Astrocyte (in vitro differentiated cells and primary cell): ENCODE measurements at regions not wholly inside any gene's neighbourhood (a gene's known extent, or its start where the extent isn't known, plus 50 kb on each side); places are given as distances from the start of the nearest gene placed in this dataset.

Experiments
- DNase-seq: peaks from one replicate; pipeline ENCODE4 v3.0.0-alpha.2; 2010; ENCODE audit warnings: low read depth
- FAIRE-seq: peaks from 2 replicates; lab custom pipeline; 2011; peaks lifted over from hg19 to GRCh38; lab: Jason Lieb, UNC
- H2AFZ ChIP-seq: 2 replicates; pipeline ENCODE4 v1.6.0; 2012; ENCODE audit warnings: low read depth, low read length, inconsistent platforms
- H3K27ac ChIP-seq: 2 replicates; pipeline ENCODE4 v1.5.1; 2011; ENCODE audit warnings: low read depth, low read length, inconsistent platforms
- H3K27me3 ChIP-seq: 2 replicates; pipeline ENCODE4 v1.6.0; 2011; ENCODE audit warnings: low read length, inconsistent platforms; ENCODE audit not compliant: insufficient read depth
- H3K36me3 ChIP-seq: 2 replicates; pipeline ENCODE4 v1.5.1; 2011; ENCODE audit warnings: low read length, inconsistent platforms; ENCODE audit not compliant: insufficient read depth
- H3K4me1 ChIP-seq: 2 replicates; pipeline ENCODE4 v1.5.1; 2011; ENCODE audit warnings: low read length, inconsistent platforms; ENCODE audit not compliant: insufficient read depth
- H3K4me2 ChIP-seq: 2 replicates; pipeline ENCODE4 v1.6.0; 2012; ENCODE audit warnings: low read length, inconsistent platforms
- H3K4me3 ChIP-seq: 2 replicates; pipeline ENCODE4 v1.5.1; 2011; ENCODE audit warnings: low read depth, mild to moderate bottlenecking, low read length, inconsistent platforms; ENCODE audit not compliant: insufficient read depth
- H3K79me2 ChIP-seq: 2 replicates; pipeline ENCODE4 v1.6.0; 2012; ENCODE audit warnings: mild to moderate bottlenecking, low read length, inconsistent platforms; ENCODE audit not compliant: insufficient read depth
- H3K9ac ChIP-seq: 2 replicates; pipeline ENCODE4 v1.6.0; 2012; ENCODE audit warnings: mild to moderate bottlenecking, low read length, inconsistent platforms
- H3K9me3 ChIP-seq: 2 replicates; pipeline ENCODE4 v1.5.1; 2012; ENCODE audit warnings: low read depth, mild to moderate bottlenecking, low read length, inconsistent platforms; ENCODE audit not compliant: insufficient read depth
- H4K20me1 ChIP-seq: 2 replicates; pipeline ENCODE4 v1.6.0; 2012; ENCODE audit warnings: low read length, inconsistent platforms; ENCODE audit not compliant: insufficient read depth
- H3K27ac Mint-ChIP-seq: one replicate; pipeline ENCODE4 v1.8.0; 2021; ENCODE audit warnings: mild to moderate bottlenecking, mixed read lengths; ENCODE audit not compliant: unreplicated experiment
- H3K27me3 Mint-ChIP-seq: one replicate; pipeline ENCODE4 v1.8.0; 2021; ENCODE audit warnings: low read depth, mixed read lengths; ENCODE audit not compliant: unreplicated experiment
- H3K36me3 Mint-ChIP-seq: one replicate; pipeline ENCODE4 v1.8.0; 2021; ENCODE audit warnings: low read depth, mixed read lengths; ENCODE audit not compliant: unreplicated experiment
- H3K4me1 Mint-ChIP-seq: one replicate; pipeline ENCODE4 v1.8.0; 2021; ENCODE audit warnings: low read depth, mixed read lengths; ENCODE audit not compliant: unreplicated experiment
- H3K4me3 Mint-ChIP-seq: one replicate; pipeline ENCODE4 v1.8.0; 2021; ENCODE audit warnings: mild to moderate bottlenecking, moderate library complexity, mixed read lengths; ENCODE audit not compliant: unreplicated experiment
- H3K9me3 Mint-ChIP-seq: one replicate; pipeline ENCODE4 v1.8.0; 2021; ENCODE audit warnings: mild to moderate bottlenecking, mixed read lengths; ENCODE audit not compliant: unreplicated experiment
- CTCF ChIP-seq: IDR thresholded peaks from 2 replicates; pipeline ENCODE4 v1.5.1; 2011; ENCODE audit warnings: low read depth, mild to moderate bottlenecking, inconsistent platforms, low read length, moderate library complexity; ENCODE audit not compliant: insufficient read depth
- EZH2 ChIP-seq: IDR thresholded peaks from 2 replicates; pipeline ENCODE4 v1.6.1; 2012; ENCODE audit warnings: mild to moderate bottlenecking, low read length, inconsistent platforms; ENCODE audit not compliant: insufficient read depth

GRCh38 chr13:89740994-89741685 is 1606.3 kb upstream of the MIR17HG start:
- no peak overlapping the region for H2AFZ ChIP-seq
- H3K9me3 Mint-ChIP-seq: no peaks in the 10 kb centered on the region
- no peak overlapping the region for H3K4me3 Mint-ChIP-seq
- no peaks in the 10 kb centered on the region for H3K27me3 Mint-ChIP-seq
- no peak overlapping the region for H3K27ac ChIP-seq
- no peaks in the 10 kb centered on the region for H3K4me1 Mint-ChIP-seq
- H3K4me2 ChIP-seq: no peak overlapping the region
- no peaks in the 10 kb centered on the region for H3K36me3 ChIP-seq
- H3K4me1 ChIP-seq: no peaks in the 10 kb centered on the region
- no peak overlapping the region for H3K27ac Mint-ChIP-seq
- H3K9me3 ChIP-seq: no peaks in the 10 kb centered on the region
- TF ChIP-seq CTCF (no peak), EZH2 (no peak)
- no peaks in the 10 kb centered on the region for H3K36me3 Mint-ChIP-seq
- H3K4me3 ChIP-seq: no peak overlapping the region
- no peak for DNase-seq
- FAIRE-seq: no peak
- no peaks in the 10 kb centered on the region for H3K79me2 ChIP-seq
- H3K9ac ChIP-seq: no peak overlapping the region
- no peaks in the 10 kb centered on the region for H3K27me3 ChIP-seq
- no peaks in the 10 kb centered on the region for H4K20me1 ChIP-seq

DNA sequence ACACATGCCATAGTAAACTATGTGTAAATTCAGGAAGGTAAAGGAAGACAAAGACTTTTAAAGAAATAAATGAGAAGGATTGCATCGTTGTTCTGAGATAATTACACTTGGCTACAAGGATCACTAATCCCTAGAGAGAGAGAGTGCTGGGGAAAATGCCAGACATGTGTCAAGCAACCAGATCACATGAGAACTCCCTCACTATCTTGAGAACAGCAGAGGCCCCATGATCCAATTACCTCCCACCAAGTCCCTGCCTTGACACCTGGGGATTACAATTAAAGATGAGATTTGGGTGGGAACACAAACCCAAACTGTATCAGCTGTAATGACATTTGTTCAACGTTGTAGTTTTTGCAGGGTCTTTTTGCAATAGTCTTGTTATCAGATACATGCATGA is 1600.9 kb upstream of the MIR17HG start:
- DNase-seq: no peak
- Histone ChIP-seq H3K79me2 (no peaks in the 10 kb centered on the region), H3K27me3 (no peaks in the 10 kb centered on the region), H2AFZ (no peak overlapping the region), H4K20me1 (no peaks in the 10 kb centered on the region), H3K4me2 (no peak overlapping the region), H3K9ac (no peak overlapping the region), H3K4me1 (peaks cover 2% of the 10 kb centered on the region), H3K36me3 (no peaks in the 10 kb centered on the region), H3K4me3 (no peak overlapping the region), H3K27ac (no peak overlapping the region), H3K9me3 (no peaks in the 10 kb centered on the region)
- no peak for FAIRE-seq
- no peaks in the 10 kb centered on the region for H3K36me3 Mint-ChIP-seq
- TF ChIP-seq CTCF (no peak), EZH2 (no peak)
- H3K27ac Mint-ChIP-seq: no peak overlapping the region
- no peaks in the 10 kb centered on the region for H3K9me3 Mint-ChIP-seq
- no peak overlapping the region for H3K4me3 Mint-ChIP-seq
- H3K4me1 Mint-ChIP-seq: peaks cover 4% of the 10 kb centered on the region
- H3K27me3 Mint-ChIP-seq: no peaks in the 10 kb centered on the region

GRCh38 chr13:89748716-89749115 is 1598.8 kb upstream of the MIR17HG start:
- Mint-ChIP-seq H3K4me1 (peaks cover 4% of the 10 kb centered on the region), H3K27ac (no peak overlapping the region)
- FAIRE-seq: no peak

More at GRCh38 chr13:89748716-89749115, 1598.8 kb upstream of the MIR17HG start:
- Mint-ChIP-seq H3K27me3 (no peaks in the 10 kb centered on the region), H3K9me3 (no peaks in the 10 kb centered on the region), H3K4me3 (no peak overlapping the region), H3K36me3 (no peaks in the 10 kb centered on the region)
- H4K20me1 ChIP-seq: no peaks in the 10 kb centered on the region
- no peak overlapping the region for H3K27ac ChIP-seq
- no peaks in the 10 kb centered on the region for H3K79me2 ChIP-seq
- H3K9ac ChIP-seq: no peak overlapping the region
- no peak overlapping the region for H2AFZ ChIP-seq
- TF ChIP-seq EZH2 (no peak), CTCF (no peak)
- H3K4me1 ChIP-seq: peaks cover 2% of the 10 kb centered on the region
- H3K4me3 ChIP-seq: no peak overlapping the region
- H3K4me2 ChIP-seq: no peak overlapping the region
- H3K36me3 ChIP-seq: no peaks in the 10 kb centered on the region
- H3K9me3 ChIP-seq: no peaks in the 10 kb centered on the region
- no peaks in the 10 kb centered on the region for H3K27me3 ChIP-seq
- peak; percentile 8 for DNase-seq
